Liver (tissue), 3 donors: ENCODE measurements at regions not wholly inside any gene's neighbourhood (a gene's known extent, or its start where the extent isn't known, plus 50 kb on each side); places are given as distances from the start of the nearest gene placed in this dataset.

Experiments used
- CTCF ChIP-seq: fragments of 150-350 bp; IDR thresholded peaks from 2 replicates; pipeline ENCODE4 v1.5.1; 2017; ENCODE audit warnings: improper control_type of control experiment, low read depth, low read length; ENCODE audit not compliant: missing input control
- EGR1 ChIP-seq, 2 donors: IDR thresholded peaks; 2 replicates each; pipeline ENCODE4 v1.6.1; 2016 to 2018; ENCODE audit warnings: antibody characterized with exemption in 2 of 2, low read depth in 2 of 2
- GABPA ChIP-seq, 2 donors: IDR thresholded peaks in 1 of 2; conservative IDR thresholded peaks in 1 of 2; 2 replicates each; pipeline ENCODE4 v1.6.1; 2016; ENCODE audit warnings: antibody characterized with exemption in 2 of 2, mild to moderate bottlenecking in 1 of 2, moderate library complexity in 1 of 2
- HNF4G ChIP-seq: IDR thresholded peaks from 2 replicates; pipeline ENCODE4 v1.6.1; 2016; ENCODE audit warnings: antibody characterized with exemption
- JUND ChIP-seq, 2 donors: IDR thresholded peaks; 2 replicates each; pipeline ENCODE4 v1.6.1; 2016; ENCODE audit warnings: antibody characterized with exemption in 2 of 2
- RAD21 ChIP-seq, 2 donors: IDR thresholded peaks; 2 replicates each; pipeline ENCODE4 v1.6.1; 2016; ENCODE audit warnings: antibody characterized with exemption in 2 of 2, mild to moderate bottlenecking in 2 of 2
- REST ChIP-seq: IDR thresholded peaks from 2 replicates; pipeline ENCODE4 v1.6.1; 2016; ENCODE audit warnings: antibody characterized with exemption, mild to moderate bottlenecking
- TAF1 ChIP-seq: conservative IDR thresholded peaks from 2 replicates; pipeline ENCODE4 v1.6.1; 2016; ENCODE audit warnings: antibody characterized with exemption, mild to moderate bottlenecking
- TF ChIP-seq, protein P1 (sequence below): IDR thresholded peaks from 2 replicates; pipeline ENCODE4 v1.6.1; 2016; ENCODE audit warnings: antibody characterized with exemption
- donor health status: healthy.
- donor health status: healthy.

GRCh38 chr3:127389420-127389819 is 101.6 kb upstream of the PRR20G start:
- TF ChIP-seq, protein P1, sequence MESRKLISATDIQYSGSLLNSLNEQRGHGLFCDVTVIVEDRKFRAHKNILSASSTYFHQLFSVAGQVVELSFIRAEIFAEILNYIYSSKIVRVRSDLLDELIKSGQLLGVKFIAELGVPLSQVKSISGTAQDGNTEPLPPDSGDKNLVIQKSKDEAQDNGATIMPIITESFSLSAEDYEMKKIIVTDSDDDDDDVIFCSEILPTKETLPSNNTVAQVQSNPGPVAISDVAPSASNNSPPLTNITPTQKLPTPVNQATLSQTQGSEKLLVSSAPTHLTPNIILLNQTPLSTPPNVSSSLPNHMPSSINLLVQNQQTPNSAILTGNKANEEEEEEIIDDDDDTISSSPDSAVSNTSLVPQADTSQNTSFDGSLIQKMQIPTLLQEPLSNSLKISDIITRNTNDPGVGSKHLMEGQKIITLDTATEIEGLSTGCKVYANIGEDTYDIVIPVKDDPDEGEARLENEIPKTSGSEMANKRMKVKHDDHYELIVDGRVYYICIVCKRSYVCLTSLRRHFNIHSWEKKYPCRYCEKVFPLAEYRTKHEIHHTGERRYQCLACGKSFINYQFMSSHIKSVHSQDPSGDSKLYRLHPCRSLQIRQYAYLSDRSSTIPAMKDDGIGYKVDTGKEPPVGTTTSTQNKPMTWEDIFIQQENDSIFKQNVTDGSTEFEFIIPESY = no peak
- no peak for TF ChIP-seq CTCF
- no peak for TF ChIP-seq REST
- TF ChIP-seq HNF4G = no peak
- TF ChIP-seq EGR1 (IDR thresholded peaks at IDR 0.05; ENCODE audit: low read depth in 2 of 2) = no peak
- TF ChIP-seq JUND (IDR thresholded peaks at IDR 0.05) = no peak
- no peak for TF ChIP-seq GABPA (IDR thresholded peaks at IDR 0.05 in 1 of 2, conservative IDR thresholded peaks at IDR 0.05 in 1 of 2)
- TF ChIP-seq RAD21 (IDR thresholded peaks at IDR 0.05) = no peak
- no peak for TF ChIP-seq TAF1
